ENCODE measurements at regions not wholly inside any gene's neighbourhood (a gene's known extent, or its start where the extent isn't known, plus 50 kb on each side); places are given as distances from the start of the nearest gene placed in this dataset.

DNA sequence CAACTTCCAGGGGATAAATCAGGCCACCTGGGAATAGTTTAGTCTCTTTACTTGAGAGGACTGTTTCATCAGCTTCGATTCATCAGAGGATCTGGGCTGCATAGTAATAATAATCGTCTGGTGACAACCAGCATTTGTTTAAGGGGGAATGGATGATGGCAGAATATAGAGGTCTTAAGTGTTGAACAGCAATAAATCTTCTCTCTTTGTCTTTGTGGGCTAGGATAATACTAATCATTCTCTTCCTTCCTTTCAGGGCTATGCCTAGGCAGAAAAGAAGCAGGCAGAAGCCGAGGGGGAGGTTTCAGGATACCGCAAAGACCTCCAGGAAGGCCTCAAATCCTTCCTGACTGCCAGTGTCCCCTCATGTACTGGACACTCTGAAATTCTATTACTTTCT lies 150.4 kb upstream of the GAREM1 start:
- no peak for DNase-seq

DNA sequence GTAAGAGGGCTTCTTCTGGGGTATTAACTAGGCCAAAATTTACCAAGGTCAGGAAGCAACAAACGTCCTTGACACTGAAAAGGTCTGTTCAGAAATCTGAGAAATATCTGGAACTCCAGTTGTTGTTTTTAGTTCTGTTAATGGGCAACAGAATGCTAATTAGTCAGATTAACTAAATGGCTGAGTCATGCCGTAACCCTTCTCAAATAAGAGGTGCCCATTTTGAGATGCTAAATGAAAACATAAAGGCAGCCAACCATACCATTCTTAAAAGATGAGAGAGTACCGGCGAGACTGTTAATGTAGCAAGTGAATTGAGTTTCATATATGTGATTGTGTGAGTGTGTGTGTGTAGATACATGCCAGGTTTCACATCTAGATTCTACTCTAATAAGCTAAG lies 147.9 kb upstream of the GAREM1 start:
- no peak for DNase-seq

- no peak for DNase-seq
Measured at GRCh38 chr18:32613821-32614220, 143.1 kb upstream of the GAREM1 start.

DNA sequence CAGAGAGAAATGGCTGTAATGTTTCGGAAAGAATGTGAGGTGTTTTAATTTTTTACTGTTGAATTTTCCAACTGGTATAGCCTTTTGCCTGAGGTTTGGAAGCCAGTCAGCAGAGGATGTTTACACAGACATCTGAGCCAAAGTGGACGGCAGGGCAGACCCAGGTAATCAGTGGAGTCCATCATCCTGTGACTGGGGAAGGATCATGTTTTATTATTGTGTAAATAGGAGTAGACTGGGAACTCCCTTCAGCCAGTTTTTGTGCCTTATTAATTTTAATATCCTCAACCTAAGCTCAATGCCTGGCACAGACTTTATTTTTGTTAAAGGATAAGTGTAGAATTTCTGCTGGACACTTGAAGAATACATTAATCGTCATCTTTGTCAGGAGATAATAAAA lies 142.0 kb upstream of the GAREM1 start:
- no peak for DNase-seq

GRCh38 chr18:32610176-32610575 lies 139.5 kb upstream of the GAREM1 start:
- no peak for DNase-seq

GRCh38 chr18:32607816-32608215 lies 137.1 kb upstream of the GAREM1 start:
- DNase-seq = no peak

DNA sequence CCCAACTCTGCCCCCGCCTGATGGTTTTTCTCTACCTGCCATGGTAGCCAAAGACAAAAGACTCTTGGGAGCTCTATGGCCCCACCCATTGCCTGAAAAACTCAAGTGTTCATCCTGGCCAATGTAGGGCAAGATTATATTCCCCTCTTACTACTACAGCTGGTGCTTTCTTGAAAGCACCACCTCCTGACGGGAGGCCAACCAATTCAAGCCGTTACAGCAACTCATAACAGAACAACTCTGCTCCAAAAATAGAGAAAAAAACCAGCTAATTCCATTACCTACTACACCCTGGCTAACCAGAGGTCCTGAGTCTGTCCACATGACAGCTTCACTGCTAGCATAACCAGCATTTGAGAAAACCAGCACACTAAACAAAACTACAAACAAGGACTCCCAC lies 127.5 kb upstream of the GAREM1 start:
- no peak for DNase-seq

GRCh38 chr18:32596501-32596900 lies 125.8 kb upstream of the GAREM1 start:
- no peak for DNase-seq

DNA sequence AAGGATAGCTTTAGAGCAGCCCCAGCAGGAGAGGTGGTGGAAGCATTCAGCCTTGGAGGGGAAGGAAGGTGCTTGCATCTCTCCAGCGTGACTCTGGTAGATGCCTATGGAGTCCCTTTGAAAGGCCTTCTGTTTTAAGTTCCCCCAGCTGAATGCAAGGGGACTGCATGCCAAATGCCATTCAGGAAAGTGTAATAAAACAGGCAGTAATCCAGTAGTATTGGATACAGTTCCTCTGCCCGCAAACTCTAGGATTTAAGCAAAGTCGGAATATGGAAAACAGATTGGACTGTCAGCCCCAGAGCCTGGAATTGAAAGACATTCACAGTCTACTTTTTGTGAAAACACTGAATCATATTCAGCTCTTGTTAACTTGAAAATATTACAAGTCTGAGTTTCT lies 125.2 kb upstream of the GAREM1 start:
- DNase-seq = no peak

DNA sequence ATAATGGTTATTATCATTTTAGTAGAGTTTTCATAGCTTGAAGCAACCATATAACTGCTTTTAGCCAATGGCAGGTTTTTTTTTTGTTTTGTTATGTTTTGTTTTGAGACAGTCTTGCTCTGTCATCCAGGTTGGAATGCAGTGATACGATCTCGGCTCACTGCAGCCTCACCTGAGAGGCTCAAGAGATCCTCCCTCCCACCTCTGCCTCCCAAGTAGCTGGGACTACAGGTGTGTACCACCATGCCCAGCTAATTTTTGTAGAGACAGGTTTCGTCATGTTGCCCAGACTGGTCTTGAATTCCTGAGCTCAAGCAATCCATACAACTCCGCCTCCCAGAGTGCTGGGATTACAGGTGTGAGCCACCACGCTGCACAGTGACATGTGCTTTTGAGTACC lies 117.5 kb upstream of the GAREM1 start:
- no peak for DNase-seq

DNA sequence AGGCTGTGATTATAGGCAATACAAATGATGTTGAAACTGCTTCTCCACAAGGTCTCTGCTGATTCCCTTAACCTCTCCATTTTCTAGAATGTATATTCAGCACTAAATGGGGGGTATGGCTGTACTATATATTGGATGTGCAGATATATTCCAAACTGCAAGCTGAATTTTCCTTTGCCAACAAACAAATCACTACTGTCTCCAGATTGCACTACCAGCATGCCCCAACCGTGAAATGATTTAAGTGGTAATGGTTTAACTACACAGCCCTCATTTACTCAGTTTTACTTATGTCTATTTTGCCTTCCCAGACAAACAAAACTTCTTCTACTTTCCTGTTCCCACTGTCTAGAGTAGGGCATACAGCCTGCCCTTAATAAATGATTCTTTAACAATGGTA lies 112.7 kb upstream of the GAREM1 start:
- DNase-seq = no peak

- no peak for DNase-seq
Measured at GRCh38 chr18:32582455-32582854, 111.8 kb upstream of the GAREM1 start.

- no peak for DNase-seq
Measured at GRCh38 chr18:32577561-32577960, 106.9 kb upstream of the GAREM1 start.

DNA sequence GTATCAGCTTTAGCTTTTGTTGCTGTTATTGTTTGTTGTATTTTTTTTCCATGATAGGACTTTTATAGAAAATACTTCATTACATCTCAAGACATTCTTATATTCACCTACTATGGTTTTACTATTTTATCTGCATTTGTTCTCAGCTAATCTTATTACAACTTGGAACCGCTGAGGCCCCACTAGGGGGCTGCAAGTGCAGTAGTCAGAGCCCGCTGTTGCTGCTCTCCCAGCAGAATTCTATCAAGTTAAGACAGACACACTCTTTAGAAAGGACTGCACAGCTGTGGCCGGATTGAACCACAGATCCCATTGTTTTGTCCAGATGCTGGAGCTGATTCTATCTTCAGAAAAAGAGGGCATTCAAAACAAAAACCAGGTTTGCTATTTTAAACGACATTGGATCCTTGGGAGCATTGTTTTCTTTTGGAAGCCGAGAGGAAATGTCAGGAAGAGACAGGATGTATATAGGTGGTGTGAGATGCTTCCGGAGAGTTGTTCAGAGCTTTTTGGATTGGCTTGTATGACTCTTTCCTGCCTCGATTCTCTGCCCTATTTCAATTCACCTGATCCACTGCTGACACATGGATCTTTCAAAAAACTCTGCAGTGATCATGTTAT lies 105.7 kb upstream of the GAREM1 start:
- DNase-seq = no peak

DNA sequence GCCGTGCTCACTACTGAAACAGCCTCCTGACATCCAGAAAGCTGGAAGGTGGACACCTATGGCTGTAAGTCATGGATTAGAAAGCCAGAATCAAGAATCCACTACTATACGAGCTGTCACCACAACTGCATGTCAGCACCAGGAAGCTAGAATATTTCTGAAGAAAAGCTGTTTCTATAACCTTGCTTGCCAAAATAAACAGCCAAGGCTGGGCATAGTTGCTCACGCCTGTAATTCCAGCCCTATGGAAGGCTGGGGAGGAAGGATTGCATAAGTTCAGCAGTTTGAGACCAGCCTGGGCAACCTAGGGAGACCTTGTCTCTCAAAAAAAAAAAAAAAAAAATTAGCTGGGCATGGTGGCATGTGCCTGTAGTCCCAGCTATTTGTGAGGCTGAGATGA lies 96.3 kb upstream of the GAREM1 start:
- no peak for DNase-seq

DNA sequence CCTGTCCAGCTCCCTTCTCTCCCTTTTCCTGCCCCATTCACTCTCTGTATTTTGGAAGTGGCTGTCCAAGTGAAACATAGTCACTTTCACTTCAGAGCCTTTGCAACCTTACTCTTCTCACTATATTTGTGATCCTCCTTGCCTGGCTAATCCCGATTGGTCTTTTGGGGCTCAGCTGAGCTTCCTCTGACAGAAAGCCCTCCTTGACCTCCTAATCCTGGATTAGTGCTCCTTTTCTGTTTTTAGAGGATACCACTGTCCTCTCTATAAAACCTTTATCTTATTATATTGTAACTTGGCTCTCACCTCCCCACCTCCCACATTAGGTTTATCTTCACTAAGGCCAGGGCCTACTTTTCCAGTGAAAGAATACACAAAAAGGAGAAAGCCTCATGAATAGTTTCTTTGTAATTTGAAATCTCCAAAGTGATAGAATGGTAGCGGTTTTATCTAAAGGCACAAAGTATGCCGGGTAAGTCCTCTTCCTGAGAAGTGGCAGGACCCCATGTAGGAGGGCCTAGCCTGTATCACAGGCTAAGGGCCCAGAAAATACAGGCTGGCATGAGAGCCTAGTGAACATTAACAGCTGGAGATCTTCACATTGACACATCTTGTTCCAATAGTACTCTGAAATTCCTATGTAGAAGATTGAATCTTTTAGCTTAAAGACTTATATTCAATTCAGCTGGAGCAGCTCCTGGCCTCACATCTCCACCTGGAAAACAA lies 83.1 kb upstream of the GAREM1 start:
- no peak for DNase-seq

GRCh38 chr18:32553174-32553573 lies 82.5 kb upstream of the GAREM1 start:
- DNase-seq = no peak

DNA sequence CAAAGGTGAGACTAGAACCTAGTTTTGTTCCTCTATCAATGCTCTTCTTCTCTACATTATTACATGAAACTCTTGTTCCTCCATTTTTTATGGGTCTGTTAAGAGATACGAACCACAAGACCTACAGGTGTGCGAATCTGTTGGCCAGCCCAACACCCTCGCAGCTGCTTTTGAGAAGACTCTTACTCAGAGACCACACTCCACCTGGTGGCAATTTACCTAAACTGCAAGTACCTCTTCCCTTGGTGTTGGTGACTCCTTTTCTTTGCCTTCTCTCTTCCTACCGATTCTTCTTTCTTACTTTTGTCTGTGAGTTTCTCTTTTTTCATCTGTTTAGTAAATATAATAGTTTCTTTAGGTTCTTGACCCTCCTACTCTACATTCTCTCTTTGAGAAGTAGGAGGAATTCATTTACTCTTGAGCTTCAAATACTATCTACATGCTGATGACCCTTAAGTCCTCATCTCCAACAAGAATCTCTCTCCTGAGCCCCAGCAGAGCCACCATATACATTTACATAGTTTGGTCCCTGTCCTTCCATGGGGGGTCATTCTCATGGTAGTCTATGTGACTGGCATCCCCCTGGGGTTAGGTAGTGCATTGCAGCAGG lies 81.8 kb upstream of the GAREM1 start:
- peak; percentile 9 for DNase-seq

DNA sequence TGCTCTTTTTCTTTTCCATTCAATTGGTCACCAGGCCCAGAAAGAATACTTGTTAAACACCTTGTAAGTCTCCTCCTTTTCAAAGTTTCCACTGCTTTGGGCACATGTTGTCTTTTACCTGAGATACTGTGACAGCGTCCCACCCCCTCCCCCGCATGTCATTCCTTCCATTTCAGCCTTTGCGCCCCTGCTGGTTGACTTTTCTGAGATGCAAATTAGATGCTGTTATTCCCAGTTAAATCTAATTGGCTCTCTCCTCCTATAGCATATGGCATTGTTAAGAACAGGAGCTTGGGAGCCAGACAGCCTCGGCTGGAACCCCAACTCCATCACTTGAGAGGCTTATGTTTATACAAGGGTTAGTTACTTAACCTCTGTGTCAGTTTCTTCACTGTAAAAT lies 80.3 kb upstream of the GAREM1 start:
- DNase-seq = no peak

GRCh38 chr18:32549248-32550110 lies 78.8 kb upstream of the GAREM1 start:
- no peak for DNase-seq

DNA sequence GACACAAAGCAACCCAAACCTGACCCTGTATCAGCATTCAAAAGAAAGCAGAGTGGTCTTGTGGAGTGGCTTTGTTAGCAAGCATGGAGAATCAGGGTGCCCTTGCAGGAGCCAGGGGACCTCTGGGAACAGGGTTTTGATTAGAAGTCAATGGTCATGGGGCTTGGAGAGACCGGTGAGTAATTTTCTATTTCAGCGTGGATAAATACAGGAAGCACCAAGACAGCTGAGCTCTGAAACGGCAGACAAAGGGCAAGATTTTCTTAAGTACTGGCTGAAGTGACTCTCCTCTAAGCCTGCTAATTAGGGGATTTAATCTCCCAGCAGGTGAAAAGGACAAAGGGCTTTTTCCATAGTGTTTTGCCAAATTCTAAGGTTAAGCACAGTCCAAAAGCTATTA lies 78.0 kb upstream of the GAREM1 start:
- DNase-seq = no peak

DNA sequence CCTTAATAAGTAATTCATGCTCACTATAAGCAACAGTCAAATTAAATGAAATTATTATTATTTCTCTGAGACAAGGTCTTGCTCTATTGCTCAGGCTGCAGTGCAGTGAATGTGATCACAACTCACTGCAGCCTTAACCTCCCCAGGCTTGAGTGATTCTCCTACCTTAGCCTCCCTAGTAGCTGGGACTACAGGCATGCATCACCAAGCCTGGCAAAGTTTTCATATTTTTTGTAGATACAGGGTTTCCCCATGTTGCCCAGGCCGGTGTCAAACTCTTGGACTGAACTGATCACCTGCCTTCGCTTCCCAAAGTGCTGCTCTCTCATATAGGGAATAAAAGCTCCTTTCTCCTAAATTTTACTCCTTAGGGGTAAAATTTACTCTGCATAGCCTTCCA lies 74.9 kb upstream of the GAREM1 start:
- DNase-seq = no peak

DNA sequence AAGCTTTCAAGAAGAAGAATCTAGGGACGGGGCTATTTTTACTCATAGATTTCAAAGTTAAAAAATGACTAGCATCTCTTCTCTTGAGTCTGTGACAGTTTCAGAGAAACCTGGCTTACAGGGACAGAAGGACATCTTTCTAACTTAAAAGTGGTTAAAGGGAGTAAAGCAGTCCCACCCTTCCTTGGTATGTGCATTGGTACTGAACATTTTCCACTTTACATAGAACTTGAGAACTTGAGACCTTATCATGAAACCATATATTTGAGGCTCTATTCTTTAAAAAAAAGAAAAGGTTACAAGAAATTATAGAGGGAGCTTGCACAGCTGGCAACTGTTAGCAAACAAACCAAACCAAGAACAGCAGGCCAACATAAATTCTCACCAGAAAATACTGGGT lies 73.4 kb upstream of the GAREM1 start:
- DNase-seq = no peak
